HG03175 (cell line): ENCODE measurements at regions not wholly inside any gene's neighbourhood (a gene's known extent, or its start where the extent isn't known, plus 50 kb on each side); places are given as distances from the start of the nearest gene placed in this dataset.

Experiments
- ATAC-seq: cut with Tn5 transposase; IDR thresholded peaks from one replicate; pipeline ENCODE4 v1.9.1; 2021; ENCODE audit warnings: mild to moderate bottlenecking, moderate library complexity; ENCODE audit not compliant: unreplicated experiment

DNA sequence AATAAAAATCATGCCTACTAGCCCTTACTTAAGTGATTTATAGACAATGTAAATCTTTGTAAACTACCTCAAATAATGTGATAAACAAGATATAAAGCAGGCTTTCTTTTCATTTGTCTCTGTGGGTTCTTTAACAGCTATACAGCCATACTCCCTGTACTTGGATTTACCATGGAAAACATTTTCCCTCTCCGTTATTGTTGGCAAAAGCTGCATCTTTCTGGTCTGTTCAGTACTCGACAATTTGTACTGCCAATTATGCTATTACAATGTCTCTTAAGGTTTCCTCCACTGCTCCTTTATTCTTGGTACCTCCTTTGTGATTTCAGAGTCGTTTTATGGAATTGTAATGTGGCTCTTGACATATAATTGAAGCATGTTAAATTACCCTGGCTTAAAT lies 426.3 kb upstream of the PKDCC start:
- no peak for ATAC-seq

DNA sequence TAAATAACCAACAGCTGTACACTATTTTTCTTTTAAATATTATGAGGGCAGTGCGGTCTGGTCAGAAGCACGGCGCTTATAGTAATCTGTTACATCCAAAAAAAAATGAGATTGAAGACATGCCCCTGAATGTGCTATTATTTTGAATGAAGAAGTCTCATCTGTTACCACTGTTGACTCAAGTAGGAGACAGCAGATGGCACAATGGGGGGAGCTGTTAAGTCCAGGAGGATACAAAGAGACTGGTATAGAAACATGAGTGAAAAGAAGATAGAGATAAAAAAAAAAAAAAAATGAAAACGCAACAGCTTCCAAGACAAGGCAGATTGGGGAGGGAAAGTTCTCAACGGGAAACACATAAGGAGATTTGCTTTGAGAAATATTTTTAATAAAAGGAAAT lies 425.5 kb upstream of the PKDCC start:
- ATAC-seq = no peak

DNA sequence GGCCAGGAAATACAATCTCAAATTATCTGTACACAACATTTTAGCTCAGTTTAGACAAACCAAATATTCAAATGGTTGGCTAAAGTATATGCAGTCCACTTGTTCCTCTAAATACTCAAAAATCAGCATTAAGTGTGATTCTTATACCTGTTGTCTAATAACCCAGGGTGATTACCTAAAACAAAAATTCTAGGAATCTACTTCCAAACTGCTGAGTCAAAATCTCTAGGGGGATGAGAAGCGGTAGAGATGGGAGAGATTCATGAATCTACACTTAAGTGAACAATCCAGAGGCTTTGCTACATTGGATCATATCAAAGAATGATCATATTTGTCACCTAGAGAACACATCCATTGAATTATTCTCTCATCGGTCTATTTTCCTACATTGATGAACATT lies 420.9 kb upstream of the PKDCC start:
- no peak for ATAC-seq

DNA sequence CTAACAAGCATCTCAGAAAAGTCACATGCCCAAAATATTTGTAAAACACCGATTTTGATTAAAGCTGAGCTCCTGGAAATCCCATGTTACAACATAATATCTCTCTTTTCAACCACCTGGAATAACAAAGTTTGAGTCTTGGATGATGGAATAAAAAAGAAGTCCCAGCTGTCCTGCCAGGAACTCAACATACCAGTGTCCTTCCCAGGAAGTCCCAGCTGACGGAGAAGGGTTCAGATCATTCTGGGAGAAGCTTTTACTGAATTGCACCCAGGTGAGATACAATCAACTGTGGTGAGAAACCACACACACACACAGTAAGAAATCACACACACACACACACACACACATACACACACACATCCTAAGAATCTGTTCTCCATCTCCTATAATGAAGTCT lies 413.1 kb upstream of the PKDCC start:
- no peak for ATAC-seq

DNA sequence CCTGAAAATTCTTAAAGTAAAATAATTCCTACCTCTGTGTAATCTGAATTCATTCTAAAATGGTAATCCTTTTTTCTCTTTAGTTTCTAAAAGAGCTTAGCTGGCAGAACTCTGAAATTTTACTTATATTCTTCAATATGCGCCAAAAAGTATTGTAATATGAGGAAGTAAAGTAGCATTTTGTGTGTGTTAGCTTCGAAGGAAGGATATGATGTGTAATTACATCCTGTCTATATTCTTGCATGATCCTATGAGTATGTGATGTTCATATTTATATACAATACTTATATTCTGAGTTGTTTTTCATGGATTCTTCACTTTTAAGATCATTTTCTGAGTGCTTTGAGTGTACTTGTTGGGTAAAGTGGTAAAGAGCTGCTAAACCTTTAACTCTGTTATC lies 402.9 kb upstream of the PKDCC start:
- no peak for ATAC-seq

DNA sequence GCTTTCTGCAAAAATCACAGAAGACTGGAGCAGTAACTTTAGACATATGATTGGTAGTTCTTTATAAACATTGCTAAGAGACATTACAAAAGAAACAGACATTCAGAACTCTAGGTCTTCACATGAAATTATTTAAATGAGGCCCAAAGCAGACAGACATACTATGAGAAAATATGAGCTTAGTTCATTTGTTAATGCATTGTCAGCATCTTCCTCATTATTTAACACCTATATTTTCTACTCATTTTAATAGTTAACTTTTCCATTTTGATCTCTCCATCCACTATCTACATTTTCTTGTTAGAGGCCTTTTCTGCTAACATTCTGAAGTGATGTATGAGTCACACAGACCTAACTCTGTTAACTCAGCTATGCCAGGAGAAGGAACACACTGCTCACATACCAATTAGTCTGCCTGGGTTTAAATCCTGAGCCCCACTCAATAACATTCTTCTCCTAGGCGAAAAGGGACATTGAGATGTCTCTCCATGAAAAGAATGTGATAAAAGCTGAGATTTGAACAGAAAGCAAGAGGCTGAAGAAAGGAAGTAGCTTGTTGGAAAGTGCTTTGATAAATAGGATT lies 400.3 kb upstream of the PKDCC start:
- no peak for ATAC-seq

- no peak for ATAC-seq
Measured at GRCh38 chr2:41657226-41657625, 390.6 kb upstream of the PKDCC start.

GRCh38 chr2:41659758-41660157 lies 388.1 kb upstream of the PKDCC start:
- no peak for ATAC-seq

- no peak for ATAC-seq
Measured at GRCh38 chr2:41662461-41662860, 385.4 kb upstream of the PKDCC start.

DNA sequence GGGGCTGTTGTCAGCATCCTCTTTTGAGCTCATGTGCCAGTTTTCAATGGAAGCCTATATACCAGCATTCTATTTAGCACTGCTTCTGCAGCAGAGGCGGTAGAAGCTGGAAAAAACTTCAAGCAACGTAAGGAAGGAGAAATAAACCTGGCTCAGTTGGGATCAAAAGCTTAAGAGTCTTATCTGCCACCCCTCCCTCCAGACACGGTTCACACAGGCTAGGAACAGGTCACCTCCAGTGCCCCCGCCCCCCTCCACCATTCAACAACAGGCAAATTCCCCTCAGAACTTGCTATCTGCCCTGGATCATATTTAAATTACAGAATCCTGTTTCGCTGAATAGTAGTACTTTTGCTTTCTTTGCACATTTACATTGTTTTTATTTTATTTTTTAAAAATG lies 384.8 kb upstream of the PKDCC start:
- no peak for ATAC-seq

GRCh38 chr2:41668529-41668928 lies 379.3 kb upstream of the PKDCC start:
- no peak for ATAC-seq

GRCh38 chr2:41678639-41679038 lies 369.2 kb upstream of the PKDCC start:
- no peak for ATAC-seq

- no peak for ATAC-seq
Measured at GRCh38 chr2:41686156-41686555, 361.7 kb upstream of the PKDCC start.

DNA sequence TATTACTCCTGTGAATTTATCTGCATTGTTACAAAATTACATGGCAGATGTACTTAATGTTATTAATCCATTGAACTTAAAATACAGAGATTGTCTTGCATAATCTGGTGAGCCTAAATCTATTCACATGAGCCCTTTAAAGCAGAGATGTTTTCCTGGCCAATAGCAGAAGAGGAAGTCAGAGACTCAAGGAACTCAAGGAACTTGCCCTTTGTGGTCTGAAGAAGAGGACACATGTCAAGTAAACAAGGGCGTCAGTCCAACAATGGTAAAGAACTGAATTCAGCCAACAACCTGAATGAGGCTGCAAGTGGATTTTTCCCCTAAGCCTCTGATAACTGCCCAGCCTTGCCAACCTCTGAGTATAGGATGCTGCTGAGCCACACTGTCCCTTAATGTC lies 356.3 kb upstream of the PKDCC start:
- no peak for ATAC-seq

- no peak for ATAC-seq
Measured at GRCh38 chr2:41694536-41695049, 353.2 kb upstream of the PKDCC start.

DNA sequence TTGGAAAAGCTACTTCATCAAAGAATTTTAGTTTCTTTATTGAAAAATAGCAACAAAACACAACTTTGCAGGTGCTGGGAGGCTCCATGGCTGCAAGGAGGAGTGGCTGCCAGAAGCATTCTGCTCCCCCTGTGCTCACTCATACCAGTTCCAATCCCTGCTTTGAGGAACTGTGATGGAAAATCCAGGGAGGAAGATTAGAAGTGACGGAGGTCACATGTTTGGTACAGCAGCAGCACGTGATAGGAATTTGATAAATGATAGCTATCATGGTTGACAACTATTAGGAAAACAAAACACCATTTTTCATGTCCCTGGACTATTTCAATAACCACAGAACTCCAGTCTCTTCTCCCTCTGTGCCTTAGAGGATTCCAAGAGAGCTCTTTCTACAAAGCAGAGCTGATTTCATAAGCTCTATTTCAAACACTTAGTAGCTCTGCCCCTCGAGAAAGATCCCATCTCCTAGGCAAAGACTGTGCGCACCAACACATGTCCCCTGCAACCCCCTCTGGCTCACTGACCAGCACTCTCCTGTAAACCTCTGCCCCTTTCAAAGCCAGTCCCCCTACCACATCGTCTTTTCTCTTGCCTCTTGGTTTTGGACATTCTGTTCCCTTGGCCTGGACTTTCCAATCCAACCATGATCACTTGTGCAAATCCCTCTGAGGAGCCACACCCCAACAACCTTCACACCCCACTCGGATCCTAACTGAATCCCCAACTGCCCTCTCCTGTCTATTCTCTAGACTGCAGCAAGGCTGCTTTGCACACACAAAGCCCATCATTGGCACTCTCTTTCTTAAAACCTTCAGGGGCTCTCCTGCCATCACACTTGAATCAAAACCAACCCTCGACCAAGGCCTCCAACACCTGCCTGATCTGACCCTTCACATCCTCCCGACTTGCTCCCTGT lies 352.4 kb upstream of the PKDCC start:
- no peak for ATAC-seq

- no peak for ATAC-seq
Measured at GRCh38 chr2:41697389-41697788, 350.4 kb upstream of the PKDCC start.

- no peak for ATAC-seq
Measured at GRCh38 chr2:41698678-41699422, 349.0 kb upstream of the PKDCC start.

- no peak for ATAC-seq
Measured at GRCh38 chr2:41701231-41701630, 346.6 kb upstream of the PKDCC start.

DNA sequence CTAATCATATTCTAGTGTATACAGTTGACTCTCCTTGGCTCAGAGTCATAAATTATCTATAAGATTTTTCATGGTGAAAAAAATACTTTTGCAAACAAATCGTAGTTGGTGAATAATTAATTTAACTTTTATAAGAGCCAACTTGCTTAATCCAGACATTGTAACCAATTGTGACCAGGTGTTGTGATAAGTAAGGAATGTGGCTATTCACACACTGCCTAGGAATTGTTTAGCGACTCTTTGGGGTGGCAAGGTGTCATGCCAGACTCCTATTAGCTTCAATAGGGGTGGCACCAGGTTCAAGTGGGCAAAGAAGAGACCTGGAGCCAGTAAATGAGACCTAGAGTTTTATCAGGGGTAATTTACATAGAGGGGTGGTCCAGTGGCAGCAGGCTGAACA lies 344.7 kb upstream of the PKDCC start:
- no peak for ATAC-seq

GRCh38 chr2:41705634-41706033 lies 342.2 kb upstream of the PKDCC start:
- no peak for ATAC-seq

DNA sequence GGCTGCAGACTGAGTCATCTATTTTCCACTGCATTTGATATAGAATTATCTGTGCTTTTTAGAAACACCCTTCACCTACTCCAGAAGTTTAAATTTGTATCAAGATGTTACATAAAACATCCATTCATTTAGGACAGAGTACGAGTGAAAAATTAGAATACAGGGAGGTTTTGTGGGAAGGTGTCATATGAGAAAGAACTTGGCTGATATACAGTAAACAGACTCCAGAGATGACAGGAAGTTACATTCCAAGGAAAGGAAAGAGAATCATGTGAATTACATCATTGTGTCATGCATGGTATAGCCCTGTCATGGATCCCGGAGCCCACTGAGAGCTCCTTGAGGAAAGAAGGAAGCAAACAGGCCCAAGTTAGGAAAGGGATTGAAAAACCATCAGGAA lies 341.5 kb upstream of the PKDCC start:
- no peak for ATAC-seq
